DND-41 (cell line): ENCODE measurements at regions not wholly inside any gene's neighbourhood (a gene's known extent, or its start where the extent isn't known, plus 50 kb on each side); places are given as distances from the start of the nearest gene placed in this dataset.

Source experiments
- EZH2 ChIP-seq: IDR thresholded peaks from 3 replicates; pipeline ENCODE4 v1.6.1; 2012; ENCODE audit warnings: borderline replicate concordance, low read depth, mild to moderate bottlenecking, moderate library complexity, low read length, inconsistent platforms; ENCODE audit not compliant: severe bottlenecking
- TF ChIP-seq, protein P1 (sequence below): IDR thresholded peaks from 2 replicates; pipeline ENCODE4 v1.5.1; 2012; ENCODE audit warnings: borderline replicate concordance, low read length, moderate library complexity, mild to moderate bottlenecking; ENCODE audit not compliant: poor library complexity, severe bottlenecking; ENCODE audit errors: extremely low read depth

DNA sequence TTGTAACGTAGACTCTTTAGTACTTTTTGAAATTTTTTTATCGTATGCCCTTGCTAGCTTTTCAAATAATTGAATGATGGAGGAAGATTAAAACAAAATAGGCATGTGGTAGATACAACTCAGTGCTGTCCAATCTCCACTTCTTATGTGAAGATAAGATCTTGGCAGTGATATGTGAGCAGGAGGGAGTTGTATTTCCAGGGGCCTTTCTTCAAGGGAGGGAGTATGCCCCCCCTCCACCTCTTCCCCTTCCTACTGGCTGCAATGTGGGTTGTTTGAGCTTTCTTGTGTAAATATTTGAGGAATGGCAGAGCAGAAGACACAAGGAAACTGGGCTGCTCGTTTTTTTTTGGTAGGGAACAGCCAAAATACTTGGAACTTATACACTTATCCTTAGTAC lies 374.9 kb downstream of the PSAT1 start:
- TF ChIP-seq, protein P1, sequence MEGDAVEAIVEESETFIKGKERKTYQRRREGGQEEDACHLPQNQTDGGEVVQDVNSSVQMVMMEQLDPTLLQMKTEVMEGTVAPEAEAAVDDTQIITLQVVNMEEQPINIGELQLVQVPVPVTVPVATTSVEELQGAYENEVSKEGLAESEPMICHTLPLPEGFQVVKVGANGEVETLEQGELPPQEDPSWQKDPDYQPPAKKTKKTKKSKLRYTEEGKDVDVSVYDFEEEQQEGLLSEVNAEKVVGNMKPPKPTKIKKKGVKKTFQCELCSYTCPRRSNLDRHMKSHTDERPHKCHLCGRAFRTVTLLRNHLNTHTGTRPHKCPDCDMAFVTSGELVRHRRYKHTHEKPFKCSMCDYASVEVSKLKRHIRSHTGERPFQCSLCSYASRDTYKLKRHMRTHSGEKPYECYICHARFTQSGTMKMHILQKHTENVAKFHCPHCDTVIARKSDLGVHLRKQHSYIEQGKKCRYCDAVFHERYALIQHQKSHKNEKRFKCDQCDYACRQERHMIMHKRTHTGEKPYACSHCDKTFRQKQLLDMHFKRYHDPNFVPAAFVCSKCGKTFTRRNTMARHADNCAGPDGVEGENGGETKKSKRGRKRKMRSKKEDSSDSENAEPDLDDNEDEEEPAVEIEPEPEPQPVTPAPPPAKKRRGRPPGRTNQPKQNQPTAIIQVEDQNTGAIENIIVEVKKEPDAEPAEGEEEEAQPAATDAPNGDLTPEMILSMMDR: no peak
- no peak for TF ChIP-seq EZH2
